ENCODE measurements at regions not wholly inside any gene's neighbourhood (a gene's known extent, or its start where the extent isn't known, plus 50 kb on each side); places are given as distances from the start of the nearest gene placed in this dataset.

DNA sequence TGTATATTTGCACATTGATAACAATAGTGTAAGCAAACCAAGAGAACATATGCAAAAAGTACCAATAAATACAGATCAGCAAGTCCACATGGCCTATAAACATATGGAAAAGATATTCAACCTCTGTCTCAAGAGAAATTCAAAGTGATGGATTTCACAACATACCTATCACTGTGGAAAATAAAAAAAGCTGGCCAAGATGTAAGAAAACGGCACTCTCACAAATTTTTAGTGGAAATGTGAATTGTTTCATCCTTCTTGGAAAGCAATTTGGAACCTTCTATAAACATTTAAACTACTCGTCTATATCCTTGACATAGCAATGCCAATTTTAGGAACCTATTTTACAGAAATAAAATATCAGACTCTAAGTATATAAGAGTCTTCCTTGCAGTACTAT is 559.8 kb downstream of the QKI start:
- Histone ChIP-seq H3K9me3 (no peaks in the 10 kb centered on the region), H3K4me3 (ENCODE audit: low read depth, low read length) (no peak overlapping the region), H3K36me3 (no peaks in the 10 kb centered on the region), H3K4me1 (no peaks in the 10 kb centered on the region), H3K27me3 (no peaks in the 10 kb centered on the region)
- DNase-seq = no peak
- TF ChIP-seq, protein P1, sequence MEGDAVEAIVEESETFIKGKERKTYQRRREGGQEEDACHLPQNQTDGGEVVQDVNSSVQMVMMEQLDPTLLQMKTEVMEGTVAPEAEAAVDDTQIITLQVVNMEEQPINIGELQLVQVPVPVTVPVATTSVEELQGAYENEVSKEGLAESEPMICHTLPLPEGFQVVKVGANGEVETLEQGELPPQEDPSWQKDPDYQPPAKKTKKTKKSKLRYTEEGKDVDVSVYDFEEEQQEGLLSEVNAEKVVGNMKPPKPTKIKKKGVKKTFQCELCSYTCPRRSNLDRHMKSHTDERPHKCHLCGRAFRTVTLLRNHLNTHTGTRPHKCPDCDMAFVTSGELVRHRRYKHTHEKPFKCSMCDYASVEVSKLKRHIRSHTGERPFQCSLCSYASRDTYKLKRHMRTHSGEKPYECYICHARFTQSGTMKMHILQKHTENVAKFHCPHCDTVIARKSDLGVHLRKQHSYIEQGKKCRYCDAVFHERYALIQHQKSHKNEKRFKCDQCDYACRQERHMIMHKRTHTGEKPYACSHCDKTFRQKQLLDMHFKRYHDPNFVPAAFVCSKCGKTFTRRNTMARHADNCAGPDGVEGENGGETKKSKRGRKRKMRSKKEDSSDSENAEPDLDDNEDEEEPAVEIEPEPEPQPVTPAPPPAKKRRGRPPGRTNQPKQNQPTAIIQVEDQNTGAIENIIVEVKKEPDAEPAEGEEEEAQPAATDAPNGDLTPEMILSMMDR (IDR thresholded peaks at IDR 0.05; ENCODE audit: low read depth, low read length) = no peak

DNA sequence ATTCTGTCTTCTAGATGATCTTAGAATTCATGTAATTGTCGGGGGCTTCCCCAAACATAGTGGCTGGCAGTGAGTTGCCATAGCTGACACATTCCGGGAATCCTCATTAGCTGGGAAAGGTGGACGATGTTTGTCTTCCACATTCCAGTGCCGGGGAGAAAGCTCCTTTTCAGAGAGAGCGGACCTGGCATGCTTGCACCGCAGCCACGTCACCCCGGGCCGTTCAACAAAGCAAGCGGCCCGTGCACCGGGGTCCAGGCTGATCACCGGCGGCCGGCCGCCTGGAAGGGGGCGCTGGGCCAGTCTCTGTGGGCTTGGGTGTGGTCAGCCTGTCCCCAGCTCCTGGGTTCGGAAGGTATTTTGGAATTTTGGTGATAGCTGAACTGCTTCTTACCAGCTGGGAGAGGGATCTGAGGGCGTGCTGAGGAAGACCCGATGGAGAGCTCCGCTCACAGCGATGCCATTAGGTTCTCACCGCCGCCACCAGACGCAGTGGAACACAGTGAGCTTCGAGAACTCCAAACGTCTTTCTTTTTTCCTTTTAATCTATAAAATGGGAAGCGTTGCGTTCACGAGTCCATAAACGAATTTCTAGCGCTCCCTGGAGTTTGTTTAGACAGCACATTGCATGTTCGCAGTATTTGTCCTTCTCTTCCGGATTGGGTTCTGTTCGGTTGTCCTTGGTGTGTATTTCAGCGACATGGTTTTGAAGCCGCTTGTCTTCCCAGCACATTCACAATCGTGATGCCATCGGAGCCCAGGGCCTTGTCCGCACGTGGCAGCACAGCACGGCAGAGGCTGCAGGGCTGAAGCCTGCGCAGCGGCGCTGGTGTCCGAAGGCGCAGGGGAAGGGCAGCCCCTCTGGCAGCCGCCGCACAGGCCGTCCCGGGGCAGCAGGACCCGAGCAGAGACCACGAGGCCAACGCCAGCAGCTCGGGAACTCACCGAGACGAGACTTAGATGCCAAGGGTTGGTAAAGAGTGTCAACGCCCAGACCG is 557.6 kb downstream of the QKI start:
- Histone ChIP-seq H3K36me3 (no peaks in the 10 kb centered on the region), H3K4me1 (no peaks in the 10 kb centered on the region), H3K27me3 (no peaks in the 10 kb centered on the region), H3K9me3 (no peaks in the 10 kb centered on the region), H3K4me3 (ENCODE audit: low read depth, low read length) (no peak overlapping the region)
- TF ChIP-seq, protein P1 (IDR thresholded peaks at IDR 0.05; ENCODE audit: low read depth, low read length) = no peak
- no peak for DNase-seq

DNA sequence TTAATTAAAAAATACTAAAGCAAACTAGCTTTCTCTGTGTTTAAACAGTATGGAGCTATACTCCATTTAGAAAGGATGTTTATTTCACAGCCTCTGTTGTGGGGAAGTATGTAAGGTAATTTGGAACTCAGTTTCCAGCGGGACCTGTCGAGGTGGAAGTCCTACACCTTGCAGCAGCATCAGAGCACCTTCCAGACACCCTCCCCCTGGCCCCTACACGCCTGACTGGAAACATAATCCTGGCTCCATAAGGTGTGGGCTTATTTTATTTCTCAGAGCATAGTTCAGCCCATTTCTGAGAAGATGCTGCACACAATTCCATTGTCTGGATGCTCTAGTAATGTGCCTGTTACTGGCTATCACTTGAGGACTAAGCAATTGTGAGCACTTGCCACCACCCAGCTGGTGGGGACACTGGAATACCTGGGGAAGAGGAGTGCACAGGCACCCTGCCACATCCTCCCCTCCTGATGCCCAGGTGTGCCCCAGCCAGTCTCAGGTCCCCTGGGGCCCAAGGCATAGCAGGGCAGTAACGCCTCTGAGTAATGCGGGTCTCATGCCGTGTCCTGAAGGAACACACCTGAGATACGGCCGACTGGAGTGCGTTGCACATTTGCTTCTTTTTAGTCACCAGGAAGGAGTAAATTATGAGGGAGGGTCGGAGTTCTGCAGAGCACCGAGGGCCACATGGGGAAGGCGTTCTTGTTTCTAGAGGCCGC is 556.5 kb downstream of the QKI start:
- Histone ChIP-seq H3K4me1 (peaks cover 4% of the 10 kb centered on the region; the same call in 1 of the 2 replicates), H3K9me3 (no peaks in the 10 kb centered on the region), H3K27me3 (no peaks in the 10 kb centered on the region), H3K4me3 (ENCODE audit: low read depth, low read length) (no peak overlapping the region), H3K36me3 (no peaks in the 10 kb centered on the region)
- TF ChIP-seq, protein P1 (IDR thresholded peaks at IDR 0.05; ENCODE audit: low read depth, low read length) = no peak
- no peak for DNase-seq

DNA sequence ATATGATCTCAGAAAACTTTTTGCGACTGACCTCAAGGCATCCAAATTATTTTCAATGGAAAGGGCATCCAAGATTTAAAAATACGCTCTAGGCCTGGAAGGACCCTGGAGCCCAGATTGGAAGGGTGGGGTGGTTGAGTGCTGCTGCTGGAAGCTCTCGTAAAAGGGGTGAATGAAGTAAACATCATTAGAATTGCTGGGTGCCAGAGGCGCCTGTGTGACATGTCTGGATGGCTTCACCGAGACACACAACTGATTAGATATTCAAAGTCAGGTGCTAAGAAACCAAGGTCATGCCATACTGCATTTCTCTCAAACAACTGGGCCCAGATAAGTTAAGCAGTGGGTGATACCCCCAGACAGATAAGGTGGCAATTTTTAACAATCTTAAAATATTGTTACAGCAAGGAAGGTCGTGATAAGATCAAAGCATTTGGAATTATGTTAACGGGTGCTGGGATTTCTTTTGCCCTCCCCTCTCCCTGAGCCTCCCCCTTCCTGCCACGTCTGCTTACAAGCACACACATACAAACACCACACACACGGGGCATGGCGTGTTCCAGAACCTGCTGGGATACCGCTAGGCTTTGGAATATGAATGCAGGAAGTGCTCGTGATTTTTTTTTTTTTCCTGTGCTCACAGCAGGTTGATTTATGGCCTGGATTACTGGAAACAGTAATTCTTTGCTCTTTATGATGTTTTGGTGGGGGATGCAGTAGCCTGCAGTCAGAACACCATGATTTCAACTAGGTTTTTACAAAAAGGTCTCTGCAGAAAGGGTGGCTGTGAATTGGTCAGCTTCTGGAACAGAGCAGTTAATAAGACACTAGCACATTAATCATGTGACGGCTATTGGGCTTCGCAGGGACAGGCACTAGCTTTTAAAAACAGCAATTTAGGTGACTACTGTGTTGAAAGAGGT is 551.2 kb downstream of the QKI start:
- no peaks in the 10 kb centered on the region for H3K9me3 ChIP-seq

DNA sequence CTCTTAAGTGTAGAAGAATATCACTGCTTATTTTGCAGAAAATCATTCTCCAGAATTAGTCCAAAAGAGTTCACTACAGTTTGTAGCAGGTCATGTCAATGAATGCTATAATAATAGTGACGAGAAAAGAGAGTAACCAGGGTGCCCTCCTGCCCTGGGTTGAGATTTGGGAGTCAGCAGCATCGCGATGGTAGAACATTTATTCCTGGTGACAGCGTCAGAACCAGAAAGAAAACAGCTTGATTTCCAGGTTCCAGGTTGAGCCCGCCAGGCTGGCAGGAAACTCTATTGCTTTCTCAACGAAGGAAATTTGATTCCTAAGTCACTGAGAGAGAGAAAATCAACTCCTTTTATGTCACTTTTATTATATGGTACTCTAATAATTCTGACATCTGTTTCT is 550.3 kb downstream of the QKI start:
- Histone ChIP-seq H3K9me3 (no peaks in the 10 kb centered on the region), H3K4me3 (ENCODE audit: low read depth, low read length) (no peak overlapping the region), H3K27me3 (no peaks in the 10 kb centered on the region), H3K4me1 (peaks cover 18% of the 10 kb centered on the region), H3K36me3 (no peaks in the 10 kb centered on the region)
- TF ChIP-seq, protein P1 (IDR thresholded peaks at IDR 0.05; ENCODE audit: low read depth, low read length) = no peak
- no peak for DNase-seq

More for the DNA sequence above, 551.2 kb downstream of the QKI start:
- no peaks in the 10 kb centered on the region for H3K36me3 ChIP-seq
- DNase-seq = peak; percentile 37
- H3K4me3 ChIP-seq (ENCODE audit: low read depth, low read length) = peak overlapping the region; percentile 19
- peaks cover 18% of the 10 kb centered on the region for H3K4me1 ChIP-seq
- TF ChIP-seq, protein P1 (IDR thresholded peaks at IDR 0.05; ENCODE audit: low read depth, low read length) = no peak
- H3K27me3 ChIP-seq = no peaks in the 10 kb centered on the region
